ENCODE measurements at regions not wholly inside any gene's neighbourhood (a gene's known extent, or its start where the extent isn't known, plus 50 kb on each side); places are given as distances from the start of the nearest gene placed in this dataset.
A peak's percentile ranks its signal among the peaks of the same experiment; 100 is the strongest.

DNA sequence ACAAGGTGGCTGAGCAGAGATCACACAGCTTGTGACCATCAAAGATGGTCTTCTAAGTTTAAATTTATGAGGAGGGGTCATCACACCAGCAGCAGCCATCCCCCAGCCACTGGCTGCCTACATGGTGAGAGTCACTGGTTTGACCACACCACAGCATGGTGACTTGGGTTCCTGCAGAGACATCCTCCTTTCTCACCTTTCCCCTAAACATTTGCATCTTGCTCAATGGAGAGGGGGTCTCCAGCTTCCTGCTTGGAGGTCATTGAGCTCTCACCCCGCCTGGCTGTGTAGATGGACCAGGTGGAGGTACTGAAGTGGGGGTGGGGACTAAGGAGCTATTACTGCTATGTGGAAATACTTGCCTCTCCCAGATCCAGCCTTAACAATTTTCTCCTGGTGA is 247.6 kb upstream of the ARGLU1 start:
- no peaks in the 10 kb centered on the region for H3K36me3 ChIP-seq
- DNase-seq = no peak
- H3K4me1 ChIP-seq = peaks cover 7% of the 10 kb centered on the region
- intact Hi-C loops (cut with micrococcal nuclease) = no loop called here
- no peak overlapping the region for H3K27ac ChIP-seq (replicated peaks)
- no peak overlapping the region for H3K4me3 ChIP-seq
- H3K9me3 ChIP-seq (replicated peaks) = no peaks in the 10 kb centered on the region
- H3K27me3 ChIP-seq (ENCODE audit: low read depth) = no peaks in the 10 kb centered on the region
- TF ChIP-seq, protein P1, sequence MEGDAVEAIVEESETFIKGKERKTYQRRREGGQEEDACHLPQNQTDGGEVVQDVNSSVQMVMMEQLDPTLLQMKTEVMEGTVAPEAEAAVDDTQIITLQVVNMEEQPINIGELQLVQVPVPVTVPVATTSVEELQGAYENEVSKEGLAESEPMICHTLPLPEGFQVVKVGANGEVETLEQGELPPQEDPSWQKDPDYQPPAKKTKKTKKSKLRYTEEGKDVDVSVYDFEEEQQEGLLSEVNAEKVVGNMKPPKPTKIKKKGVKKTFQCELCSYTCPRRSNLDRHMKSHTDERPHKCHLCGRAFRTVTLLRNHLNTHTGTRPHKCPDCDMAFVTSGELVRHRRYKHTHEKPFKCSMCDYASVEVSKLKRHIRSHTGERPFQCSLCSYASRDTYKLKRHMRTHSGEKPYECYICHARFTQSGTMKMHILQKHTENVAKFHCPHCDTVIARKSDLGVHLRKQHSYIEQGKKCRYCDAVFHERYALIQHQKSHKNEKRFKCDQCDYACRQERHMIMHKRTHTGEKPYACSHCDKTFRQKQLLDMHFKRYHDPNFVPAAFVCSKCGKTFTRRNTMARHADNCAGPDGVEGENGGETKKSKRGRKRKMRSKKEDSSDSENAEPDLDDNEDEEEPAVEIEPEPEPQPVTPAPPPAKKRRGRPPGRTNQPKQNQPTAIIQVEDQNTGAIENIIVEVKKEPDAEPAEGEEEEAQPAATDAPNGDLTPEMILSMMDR (IDR thresholded peaks at IDR 0.05; ENCODE audit: borderline replicate concordance) = no peak

DNA sequence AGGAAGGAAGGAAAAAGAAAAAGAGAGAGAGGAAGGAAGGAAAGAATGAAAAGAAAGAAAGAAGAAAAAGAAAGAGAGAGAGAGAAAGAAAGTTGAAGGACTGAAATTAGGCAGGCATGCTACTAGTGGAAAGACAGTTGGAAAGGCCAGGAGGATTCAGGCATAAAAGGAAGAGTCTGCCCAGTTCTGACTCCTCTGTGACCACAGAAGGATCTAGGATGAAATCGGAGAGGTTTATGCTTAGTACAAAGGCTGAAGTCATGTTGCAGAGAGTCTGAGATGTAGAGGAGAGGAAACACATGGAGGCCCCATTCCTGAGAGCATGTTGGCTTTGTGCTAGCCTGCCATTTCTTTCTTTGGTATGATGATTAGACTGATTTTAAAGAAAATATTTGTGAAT is 246.5 kb upstream of the ARGLU1 start:
- no peak for DNase-seq
- no peaks in the 10 kb centered on the region for H3K36me3 ChIP-seq
- intact Hi-C loops (cut with micrococcal nuclease) = no loop called here
- TF ChIP-seq, protein P1 (IDR thresholded peaks at IDR 0.05; ENCODE audit: borderline replicate concordance) = no peak
- peaks cover 2% of the 10 kb centered on the region for H3K4me1 ChIP-seq
- H3K9me3 ChIP-seq (replicated peaks) = no peaks in the 10 kb centered on the region
- no peak overlapping the region for H3K27ac ChIP-seq (replicated peaks)
- H3K27me3 ChIP-seq (ENCODE audit: low read depth) = no peaks in the 10 kb centered on the region
- H3K4me3 ChIP-seq = no peak overlapping the region

DNA sequence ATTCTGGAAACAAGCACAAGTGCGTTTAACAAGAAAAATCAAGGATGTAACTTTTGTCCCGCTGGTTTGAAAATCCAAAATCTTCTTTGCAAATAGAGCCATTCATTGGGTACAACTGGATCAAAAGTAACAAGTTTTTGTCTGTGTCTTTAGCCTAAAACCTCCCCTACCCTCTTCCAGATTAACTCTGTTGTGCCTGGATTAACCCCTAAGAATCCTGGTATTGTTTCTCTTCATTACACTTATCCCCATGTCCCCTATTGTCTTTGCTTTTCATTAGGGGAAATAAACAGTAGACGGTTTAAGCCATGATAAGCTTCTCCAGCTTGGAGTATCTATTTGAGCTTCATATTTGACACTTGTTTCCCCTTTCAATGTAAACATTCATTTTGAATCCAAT is 242.1 kb upstream of the ARGLU1 start:
- DNase-seq = no peak
- Histone ChIP-seq H3K27ac (replicated peaks) (no peak overlapping the region), H3K4me3 (no peak overlapping the region), H3K27me3 (ENCODE audit: low read depth) (no peaks in the 10 kb centered on the region), H3K4me1 (no peaks in the 10 kb centered on the region), H3K9me3 (replicated peaks) (no peaks in the 10 kb centered on the region), H3K36me3 (no peaks in the 10 kb centered on the region)
- TF ChIP-seq, protein P1 (IDR thresholded peaks at IDR 0.05; ENCODE audit: borderline replicate concordance) = no peak
- intact Hi-C loops (cut with micrococcal nuclease) = no loop called here

DNA sequence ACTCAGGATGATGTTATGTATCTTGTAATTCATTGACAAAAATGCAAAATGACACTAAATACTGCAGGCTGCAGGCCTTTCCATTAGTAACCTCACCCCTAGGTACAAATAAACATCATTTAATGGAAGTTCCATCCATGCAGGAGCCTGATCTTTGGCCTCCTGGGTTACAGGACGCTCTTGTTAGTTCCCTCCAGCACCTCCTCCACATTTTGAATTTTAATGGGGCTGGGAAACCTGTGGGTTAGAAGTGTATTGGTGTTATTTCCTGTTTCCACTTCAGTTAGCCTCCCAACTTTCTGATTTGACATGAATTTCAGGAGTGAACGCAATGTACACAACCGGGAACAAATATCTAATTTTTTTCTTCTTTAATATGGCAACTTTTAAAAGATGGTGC is 237.1 kb upstream of the ARGLU1 start:
- no peaks in the 10 kb centered on the region for H3K36me3 ChIP-seq
- no peak for DNase-seq
- H3K4me3 ChIP-seq = no peak overlapping the region
- H3K9me3 ChIP-seq (replicated peaks) = no peaks in the 10 kb centered on the region
- intact Hi-C loops (cut with micrococcal nuclease) = no loop called here
- peak overlapping the region; percentile 25 for H3K27ac ChIP-seq (replicated peaks)
- H3K27me3 ChIP-seq (ENCODE audit: low read depth) = no peaks in the 10 kb centered on the region
- TF ChIP-seq, protein P1 (IDR thresholded peaks at IDR 0.05; ENCODE audit: borderline replicate concordance) = no peak
- no peaks in the 10 kb centered on the region for H3K4me1 ChIP-seq

DNA sequence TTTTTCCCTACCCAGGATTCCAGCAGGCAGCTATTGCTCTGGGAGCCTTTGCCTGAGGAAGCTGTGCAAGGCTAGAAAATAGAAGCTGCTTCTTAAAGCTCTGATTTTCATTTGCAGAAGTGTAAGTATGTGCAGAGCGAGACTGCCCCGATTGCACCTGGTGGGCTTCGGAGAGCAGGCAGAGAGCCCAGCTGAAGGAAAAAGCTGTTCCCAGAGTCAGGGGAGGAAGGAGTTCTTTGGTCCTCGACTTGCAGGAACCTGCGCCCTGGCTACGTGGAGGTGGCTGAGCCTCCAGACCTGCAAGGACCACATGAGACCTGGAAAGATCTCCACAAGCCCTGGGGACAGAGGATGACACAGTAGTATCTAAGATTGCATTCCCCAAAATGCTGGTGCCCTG is 235.0 kb upstream of the ARGLU1 start:
- no peaks in the 10 kb centered on the region for H3K36me3 ChIP-seq
- no peak for DNase-seq
- H3K4me3 ChIP-seq = no peak overlapping the region
- no peaks in the 10 kb centered on the region for H3K4me1 ChIP-seq
- no peaks in the 10 kb centered on the region for H3K9me3 ChIP-seq (replicated peaks)
- intact Hi-C loops (cut with micrococcal nuclease) = no loop called here
- TF ChIP-seq, protein P1 (IDR thresholded peaks at IDR 0.05; ENCODE audit: borderline replicate concordance) = no peak
- no peak overlapping the region for H3K27ac ChIP-seq (replicated peaks)
- H3K27me3 ChIP-seq (ENCODE audit: low read depth) = peaks cover 3% of the 10 kb centered on the region

Data from left ventricle myocardium inferior (tissue), 1 donor.